HL-60 (cell line): ENCODE measurements at regions not wholly inside any gene's neighbourhood (a gene's known extent, or its start where the extent isn't known, plus 50 kb on each side); places are given as distances from the start of the nearest gene placed in this dataset.

Experiments used
- GABPA ChIP-seq: IDR thresholded peaks from 2 replicates; pipeline ENCODE4 v1.6.1; 2012; ENCODE audit warnings: low read depth
- POLR2AphosphoS5 ChIP-seq: IDR thresholded peaks from 2 replicates; pipeline ENCODE4 v1.6.1; 2012; ENCODE audit warnings: low read depth
- SPI1 ChIP-seq: IDR thresholded peaks from 2 replicates; pipeline ENCODE4 v1.6.1; 2012; ENCODE audit warnings: low read depth, mild to moderate bottlenecking, borderline replicate concordance
- TF ChIP-seq, protein P1 (sequence below): IDR thresholded peaks from one replicate; pipeline ENCODE4 v1.5.1; 2011; ENCODE audit warnings: low read length, control low read depth, inconsistent platforms; ENCODE audit not compliant: insufficient read depth
- TF ChIP-seq, protein P2 (sequence below): IDR thresholded peaks from 2 replicates; pipeline ENCODE4 v1.6.1; 2012; ENCODE audit warnings: low read depth; ENCODE audit not compliant: insufficient replicate concordance

DNA sequence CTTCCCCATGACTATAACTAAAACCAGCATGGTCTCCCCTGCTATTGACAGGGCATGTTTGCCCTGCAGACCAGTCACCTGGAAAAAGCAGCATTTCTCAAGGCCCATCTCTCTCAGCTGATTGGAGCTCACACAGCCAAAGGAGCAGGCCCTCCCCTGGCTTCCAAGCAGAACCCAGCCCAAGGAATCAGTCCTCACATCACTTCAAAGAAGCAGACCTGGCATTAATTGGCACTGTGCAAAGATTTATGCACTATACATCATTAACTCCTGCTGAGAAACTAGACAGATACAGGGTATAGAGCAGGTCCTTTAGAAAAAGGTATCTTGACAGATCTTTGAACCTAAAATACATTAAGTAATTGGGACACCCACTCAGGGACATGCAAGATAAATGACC, 323.8 kb upstream of the PPP2R3A start:
- TF ChIP-seq, protein P1, sequence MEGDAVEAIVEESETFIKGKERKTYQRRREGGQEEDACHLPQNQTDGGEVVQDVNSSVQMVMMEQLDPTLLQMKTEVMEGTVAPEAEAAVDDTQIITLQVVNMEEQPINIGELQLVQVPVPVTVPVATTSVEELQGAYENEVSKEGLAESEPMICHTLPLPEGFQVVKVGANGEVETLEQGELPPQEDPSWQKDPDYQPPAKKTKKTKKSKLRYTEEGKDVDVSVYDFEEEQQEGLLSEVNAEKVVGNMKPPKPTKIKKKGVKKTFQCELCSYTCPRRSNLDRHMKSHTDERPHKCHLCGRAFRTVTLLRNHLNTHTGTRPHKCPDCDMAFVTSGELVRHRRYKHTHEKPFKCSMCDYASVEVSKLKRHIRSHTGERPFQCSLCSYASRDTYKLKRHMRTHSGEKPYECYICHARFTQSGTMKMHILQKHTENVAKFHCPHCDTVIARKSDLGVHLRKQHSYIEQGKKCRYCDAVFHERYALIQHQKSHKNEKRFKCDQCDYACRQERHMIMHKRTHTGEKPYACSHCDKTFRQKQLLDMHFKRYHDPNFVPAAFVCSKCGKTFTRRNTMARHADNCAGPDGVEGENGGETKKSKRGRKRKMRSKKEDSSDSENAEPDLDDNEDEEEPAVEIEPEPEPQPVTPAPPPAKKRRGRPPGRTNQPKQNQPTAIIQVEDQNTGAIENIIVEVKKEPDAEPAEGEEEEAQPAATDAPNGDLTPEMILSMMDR, result no peak
- TF ChIP-seq GABPA (no peak), POLR2AphosphoS5 (no peak), SPI1 (no peak)
- TF ChIP-seq, protein P2, sequence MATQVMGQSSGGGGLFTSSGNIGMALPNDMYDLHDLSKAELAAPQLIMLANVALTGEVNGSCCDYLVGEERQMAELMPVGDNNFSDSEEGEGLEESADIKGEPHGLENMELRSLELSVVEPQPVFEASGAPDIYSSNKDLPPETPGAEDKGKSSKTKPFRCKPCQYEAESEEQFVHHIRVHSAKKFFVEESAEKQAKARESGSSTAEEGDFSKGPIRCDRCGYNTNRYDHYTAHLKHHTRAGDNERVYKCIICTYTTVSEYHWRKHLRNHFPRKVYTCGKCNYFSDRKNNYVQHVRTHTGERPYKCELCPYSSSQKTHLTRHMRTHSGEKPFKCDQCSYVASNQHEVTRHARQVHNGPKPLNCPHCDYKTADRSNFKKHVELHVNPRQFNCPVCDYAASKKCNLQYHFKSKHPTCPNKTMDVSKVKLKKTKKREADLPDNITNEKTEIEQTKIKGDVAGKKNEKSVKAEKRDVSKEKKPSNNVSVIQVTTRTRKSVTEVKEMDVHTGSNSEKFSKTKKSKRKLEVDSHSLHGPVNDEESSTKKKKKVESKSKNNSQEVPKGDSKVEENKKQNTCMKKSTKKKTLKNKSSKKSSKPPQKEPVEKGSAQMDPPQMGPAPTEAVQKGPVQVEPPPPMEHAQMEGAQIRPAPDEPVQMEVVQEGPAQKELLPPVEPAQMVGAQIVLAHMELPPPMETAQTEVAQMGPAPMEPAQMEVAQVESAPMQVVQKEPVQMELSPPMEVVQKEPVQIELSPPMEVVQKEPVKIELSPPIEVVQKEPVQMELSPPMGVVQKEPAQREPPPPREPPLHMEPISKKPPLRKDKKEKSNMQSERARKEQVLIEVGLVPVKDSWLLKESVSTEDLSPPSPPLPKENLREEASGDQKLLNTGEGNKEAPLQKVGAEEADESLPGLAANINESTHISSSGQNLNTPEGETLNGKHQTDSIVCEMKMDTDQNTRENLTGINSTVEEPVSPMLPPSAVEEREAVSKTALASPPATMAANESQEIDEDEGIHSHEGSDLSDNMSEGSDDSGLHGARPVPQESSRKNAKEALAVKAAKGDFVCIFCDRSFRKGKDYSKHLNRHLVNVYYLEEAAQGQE, result no peak
